GM04504 (cell line): ENCODE measurements at regions not wholly inside any gene's neighbourhood (a gene's known extent, or its start where the extent isn't known, plus 50 kb on each side); places are given as distances from the start of the nearest gene placed in this dataset.

Source experiments
- DNase-seq: peaks from one replicate; pipeline ENCODE4 v3.0.0-alpha.2; 2012; ENCODE audit warnings: low read depth

- no peak for DNase-seq
Observed at GRCh38 chr1:109826930-109827349, 63.2 kb upstream of the EPS8L3 start.

GRCh38 chr1:109826446-109826845 lies 62.7 kb upstream of the EPS8L3 start:
- no peak for DNase-seq

GRCh38 chr1:109824349-109825115 lies 60.8 kb upstream of the EPS8L3 start:
- DNase-seq: no peak

GRCh38 chr1:109823543-109824348 lies 60.0 kb upstream of the EPS8L3 start:
- no peak for DNase-seq

GRCh38 chr1:109822749-109823542 lies 59.2 kb upstream of the EPS8L3 start:
- no peak for DNase-seq

- peak; percentile 68 for DNase-seq
Observed at GRCh38 chr1:109821831-109822745, 58.4 kb upstream of the EPS8L3 start.

- DNase-seq: peak; percentile 92
Observed at GRCh38 chr1:109821221-109821669, 57.5 kb upstream of the EPS8L3 start.

GRCh38 chr1:109819906-109820305 lies 56.2 kb upstream of the EPS8L3 start:
- DNase-seq: no peak

GRCh38 chr1:109818988-109819764 lies 55.5 kb upstream of the EPS8L3 start:
- DNase-seq: no peak

GRCh38 chr1:109818271-109818987 lies 54.7 kb upstream of the EPS8L3 start:
- no peak for DNase-seq

GRCh38 chr1:109817881-109818270 lies 54.2 kb upstream of the EPS8L3 start:
- DNase-seq: no peak

GRCh38 chr1:109816975-109817535 lies 53.3 kb upstream of the EPS8L3 start:
- no peak for DNase-seq

- no peak for DNase-seq
Observed at GRCh38 chr1:109816175-109816811, 52.6 kb upstream of the EPS8L3 start.

- no peak for DNase-seq
Observed at GRCh38 chr1:109815809-109816174, 52.1 kb upstream of the EPS8L3 start.

- DNase-seq: no peak
Observed at GRCh38 chr1:109814993-109815786, 51.5 kb upstream of the EPS8L3 start.

- DNase-seq: no peak
Observed at GRCh38 chr1:109814223-109814622, 50.5 kb upstream of the EPS8L3 start.
